ENCODE measurements at regions not wholly inside any gene's neighbourhood (a gene's known extent, or its start where the extent isn't known, plus 50 kb on each side); places are given as distances from the start of the nearest gene placed in this dataset.

- H3K27ac ChIP-seq = peak overlapping the region; percentile 64 to 90 (median 87)
- no peak for DNase-seq
These were observed 96.5 kb upstream of the PGRMC2 start for GRCh38 chr4:128384091-128384520.

GRCh38 chr4:128381748-128382559 is 94.3 kb upstream of the PGRMC2 start:
- no peaks in the 10 kb centered on the region for H3K27me3 ChIP-seq
- H3K9me3 ChIP-seq = peaks cover 0 to 3% (median 0%) of the 10 kb centered on the region in 3 donors
- H3K4me1 ChIP-seq = peaks cover 17 to 85% (median 40%) of the 10 kb centered on the region in 3 donors
- H3K36me3 ChIP-seq = no peaks in the 10 kb centered on the region
- H3K4me3 ChIP-seq = no peak overlapping the region
- no peak for DNase-seq
- TF ChIP-seq POLR2A (IDR thresholded peaks at IDR 0.05) (no peak), CTCF (IDR thresholded peaks at IDR 0.05) (no peak)
- intact Hi-C loops (cut with DNase I) = loop anchor here (5.0 kb wide), 1 partner anchor 100 kb away; no protein-coding TSS in a partner anchor
- 43 to 50% methylated on average over 4 of the region's 4 CpGs for WGBS, 2 donors
- H3K27ac ChIP-seq = peak overlapping the region in 3 of 4 donors; percentile 24 to 60 (median 60)

More at GRCh38 chr4:128384091-128384520, 96.5 kb upstream of the PGRMC2 start:
- peaks cover 28 to 97% (median 46%) of the 10 kb centered on the region in 3 donors for H3K4me1 ChIP-seq
- no peaks in the 10 kb centered on the region for H3K27me3 ChIP-seq
- no peaks in the 10 kb centered on the region for H3K36me3 ChIP-seq
- no peaks in the 10 kb centered on the region for H3K9me3 ChIP-seq
- H3K4me3 ChIP-seq = no peak overlapping the region
- TF ChIP-seq POLR2A (IDR thresholded peaks at IDR 0.05) (no peak), CTCF (IDR thresholded peaks at IDR 0.05) (no peak)
- WGBS, 2 donors = 75 to 83% methylated on average over 2 of the region's 2 CpGs
- intact Hi-C loops (cut with DNase I) = loop anchor here (5.0 kb wide), 1 partner anchor 102 kb away; no protein-coding TSS in a partner anchor

GRCh38 chr4:128380306-128380705 is 92.7 kb upstream of the PGRMC2 start:
- H3K27ac ChIP-seq = peak overlapping the region in 3 of 4 donors; percentile 2 to 17 (median 11)
- DNase-seq = no peak
- H3K4me3 ChIP-seq = no peak overlapping the region
- no peaks in the 10 kb centered on the region for H3K36me3 ChIP-seq
- peaks cover 0 to 6% (median 0%) of the 10 kb centered on the region in 3 donors for H3K9me3 ChIP-seq
- intact Hi-C loops (cut with DNase I) = loop anchor here (5.0 kb wide), 1 partner anchor 98 kb away; no protein-coding TSS in a partner anchor
- H3K27me3 ChIP-seq = no peaks in the 10 kb centered on the region
- 48 to 57% methylated on average over 4 of the region's 4 CpGs for WGBS, 2 donors
- no peak for TF ChIP-seq POLR2A (IDR thresholded peaks at IDR 0.05)
- no peak for TF ChIP-seq CTCF (IDR thresholded peaks at IDR 0.05)
- H3K4me1 ChIP-seq = peaks cover 8 to 68% (median 27%) of the 10 kb centered on the region in 3 donors

GRCh38 chr4:128379860-128380259 is 92.2 kb upstream of the PGRMC2 start:
- Histone ChIP-seq H3K27me3 (no peaks in the 10 kb centered on the region), H3K9me3 (peaks cover 0 to 6% (median 0%) of the 10 kb centered on the region in 3 donors), H3K4me1 (peaks cover 4 to 64% (median 23%) of the 10 kb centered on the region in 3 donors), H3K36me3 (no peaks in the 10 kb centered on the region), H3K27ac (peak overlapping the region in 2 of 4 donors; percentile 11 to 17), H3K4me3 (no peak overlapping the region)
- intact Hi-C loops (cut with DNase I) = loop anchor here (5.0 kb wide), 1 partner anchor 98 kb away; no protein-coding TSS in a partner anchor
- no peak for DNase-seq
- TF ChIP-seq POLR2A (IDR thresholded peaks at IDR 0.05) (no peak), CTCF (IDR thresholded peaks at IDR 0.05) (peak in 5 of 6 experiments; percentile 36 to 62 (median 46))
- 80 to 83% methylated on average over 3 of the region's 3 CpGs for WGBS, 2 donors

- TF ChIP-seq POLR2A (IDR thresholded peaks at IDR 0.05) = no peak
- TF ChIP-seq CTCF (IDR thresholded peaks at IDR 0.05) = no peak
- WGBS, 2 donors = 34 to 39% methylated on average over 3 of the region's 3 CpGs
- H3K27ac ChIP-seq = peak overlapping the region; percentile 9 to 57 (median 38)
- H3K4me3 ChIP-seq = no peak overlapping the region
- peaks cover 0 to 6% (median 0%) of the 10 kb centered on the region in 3 donors for H3K9me3 ChIP-seq
- H3K27me3 ChIP-seq = no peaks in the 10 kb centered on the region
- no peaks in the 10 kb centered on the region for H3K36me3 ChIP-seq
- DNase-seq = no peak
- intact Hi-C loops (cut with DNase I) = no loop called here
- peaks cover 0 to 52% (median 20%) of the 10 kb centered on the region in 3 donors for H3K4me1 ChIP-seq
These were observed 91.1 kb upstream of the PGRMC2 start for GRCh38 chr4:128378668-128379067.

Measured in esophagus squamous epithelium (tissue), 5 donors.